ENCODE measurements at regions not wholly inside any gene's neighbourhood (a gene's known extent, or its start where the extent isn't known, plus 50 kb on each side); places are given as distances from the start of the nearest gene placed in this dataset.

DNA sequence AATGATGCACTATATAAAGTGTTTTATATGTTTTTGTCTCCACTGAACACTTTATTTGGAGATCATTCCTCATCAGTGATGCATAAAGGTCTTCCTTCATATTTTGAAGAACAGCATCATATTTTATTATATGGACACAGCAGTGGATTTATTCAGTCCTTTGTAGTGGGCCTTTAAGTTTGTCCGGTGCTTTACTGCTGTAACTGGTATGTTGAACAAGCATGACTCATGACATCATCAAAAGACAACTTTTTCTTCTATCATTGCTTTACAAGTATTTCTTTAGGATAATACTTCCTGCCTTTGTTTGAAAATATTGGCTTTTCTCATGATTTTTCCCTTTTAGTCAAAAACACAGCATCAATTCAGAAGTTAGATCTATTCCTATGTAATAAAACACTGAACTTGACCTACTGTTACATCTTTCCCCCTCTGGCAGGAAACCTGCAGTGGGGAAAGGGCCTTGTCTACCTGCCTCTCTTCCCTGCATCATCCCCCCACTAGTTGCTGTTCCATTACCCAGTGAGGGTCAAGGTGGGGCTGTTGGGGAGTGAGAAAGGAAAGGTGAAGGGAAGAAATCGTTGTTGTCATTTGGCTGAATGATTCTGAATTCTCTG, 241.2 kb downstream of the CYP26B1 start:
- TF ChIP-seq, protein P1, sequence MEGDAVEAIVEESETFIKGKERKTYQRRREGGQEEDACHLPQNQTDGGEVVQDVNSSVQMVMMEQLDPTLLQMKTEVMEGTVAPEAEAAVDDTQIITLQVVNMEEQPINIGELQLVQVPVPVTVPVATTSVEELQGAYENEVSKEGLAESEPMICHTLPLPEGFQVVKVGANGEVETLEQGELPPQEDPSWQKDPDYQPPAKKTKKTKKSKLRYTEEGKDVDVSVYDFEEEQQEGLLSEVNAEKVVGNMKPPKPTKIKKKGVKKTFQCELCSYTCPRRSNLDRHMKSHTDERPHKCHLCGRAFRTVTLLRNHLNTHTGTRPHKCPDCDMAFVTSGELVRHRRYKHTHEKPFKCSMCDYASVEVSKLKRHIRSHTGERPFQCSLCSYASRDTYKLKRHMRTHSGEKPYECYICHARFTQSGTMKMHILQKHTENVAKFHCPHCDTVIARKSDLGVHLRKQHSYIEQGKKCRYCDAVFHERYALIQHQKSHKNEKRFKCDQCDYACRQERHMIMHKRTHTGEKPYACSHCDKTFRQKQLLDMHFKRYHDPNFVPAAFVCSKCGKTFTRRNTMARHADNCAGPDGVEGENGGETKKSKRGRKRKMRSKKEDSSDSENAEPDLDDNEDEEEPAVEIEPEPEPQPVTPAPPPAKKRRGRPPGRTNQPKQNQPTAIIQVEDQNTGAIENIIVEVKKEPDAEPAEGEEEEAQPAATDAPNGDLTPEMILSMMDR (IDR thresholded peaks at IDR 0.05) = no peak

DNA sequence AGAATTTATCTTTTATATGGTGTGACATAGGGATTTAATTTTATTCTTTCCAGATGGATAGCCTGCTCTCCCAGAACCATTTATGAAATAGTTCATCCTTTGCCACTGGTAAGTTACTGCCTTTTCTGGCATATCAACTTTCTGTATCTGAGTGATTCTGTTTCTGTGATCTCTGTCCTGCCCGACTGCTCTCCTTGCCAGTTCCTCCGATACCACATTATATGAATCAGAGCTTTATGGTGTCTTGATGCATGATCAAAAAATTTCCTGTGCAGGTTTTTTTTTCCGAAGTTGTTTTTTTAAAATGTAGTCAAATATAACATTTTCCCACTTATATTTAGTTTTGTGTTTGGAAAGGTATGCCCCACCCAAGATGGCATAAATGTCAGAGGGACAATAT, 242.5 kb downstream of the CYP26B1 start:
- TF ChIP-seq, protein P1 (IDR thresholded peaks at IDR 0.05) = no peak

DNA sequence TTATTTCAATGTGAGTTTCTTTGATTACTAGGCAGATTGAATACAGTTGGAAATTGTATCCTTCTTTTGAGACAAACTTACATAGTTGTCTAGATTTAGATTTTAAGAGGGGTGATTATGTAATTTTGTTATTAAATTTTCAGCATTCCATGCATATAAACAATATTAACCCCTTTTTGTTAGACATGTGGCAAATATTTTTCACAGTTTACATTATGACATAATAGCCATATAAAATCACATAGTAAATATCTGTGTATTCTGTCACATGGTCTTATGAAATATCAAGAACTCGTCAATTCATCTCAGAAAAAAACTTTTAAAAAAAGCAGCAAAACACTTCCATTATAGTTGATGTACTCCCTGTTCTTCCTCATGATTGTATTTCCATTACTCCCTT, 243.8 kb downstream of the CYP26B1 start:
- TF ChIP-seq, protein P1 (IDR thresholded peaks at IDR 0.05) = no peak

DNA sequence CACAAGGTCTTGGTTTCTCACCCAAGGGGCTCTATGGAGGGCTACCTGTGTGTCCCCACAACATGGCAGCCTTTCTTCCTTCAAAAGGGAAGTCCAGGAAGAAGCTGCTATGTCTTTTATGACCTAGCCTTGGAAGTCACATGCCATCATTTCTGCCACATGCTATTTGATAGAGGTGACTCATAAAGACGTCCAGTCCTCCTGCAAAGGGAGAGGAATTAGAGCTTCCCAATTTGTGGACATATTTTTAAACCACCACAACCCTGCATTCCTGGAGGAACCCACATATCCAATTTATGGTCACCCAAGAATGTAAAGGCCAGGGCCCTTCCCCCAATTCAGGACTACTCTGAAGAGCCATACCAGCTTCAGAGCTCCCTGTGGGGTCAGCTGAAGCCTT, 246.2 kb downstream of the CYP26B1 start:
- TF ChIP-seq, protein P1 (IDR thresholded peaks at IDR 0.05) = no peak

DNA sequence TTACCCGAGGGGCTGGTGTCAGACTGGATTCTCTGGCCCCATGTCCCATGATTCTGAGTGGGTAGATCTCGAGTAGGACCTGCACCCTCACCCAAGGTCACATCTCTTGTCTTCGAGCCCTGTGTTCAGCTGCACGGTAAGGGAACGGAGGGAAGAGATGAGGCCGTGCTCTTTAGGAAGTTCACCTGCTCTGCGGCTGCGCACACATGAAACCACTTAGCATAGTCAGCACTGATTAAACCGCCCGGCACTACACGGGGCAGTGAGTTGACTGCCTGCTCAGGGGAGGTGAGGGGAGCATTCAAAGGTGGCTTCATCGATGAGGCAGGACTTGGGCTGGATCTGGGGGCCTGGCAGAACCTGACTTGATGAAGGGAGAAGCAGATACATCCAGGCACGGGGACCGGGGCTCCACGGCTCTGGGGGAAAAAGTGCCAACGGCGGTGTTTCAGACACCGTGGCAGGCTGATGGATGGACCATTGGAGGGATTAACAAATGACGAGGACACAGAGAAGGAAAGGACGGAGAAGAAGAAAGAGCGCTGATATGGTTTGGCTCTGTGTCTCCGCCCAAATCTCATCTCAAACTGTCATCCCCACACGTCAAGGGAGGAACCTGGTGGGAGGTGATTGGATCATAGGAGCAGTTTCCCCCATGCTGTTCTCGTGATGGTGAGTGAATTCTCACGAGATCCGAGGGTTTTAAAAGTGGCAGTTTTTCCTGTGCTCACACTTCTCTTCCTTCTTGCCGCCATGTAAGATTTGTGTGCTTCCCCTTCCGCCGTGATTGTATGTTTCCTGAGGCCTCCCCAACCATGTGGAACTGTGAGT, 248.6 kb downstream of the CYP26B1 start:
- TF ChIP-seq, protein P1 (IDR thresholded peaks at IDR 0.05) = no peak

DNA sequence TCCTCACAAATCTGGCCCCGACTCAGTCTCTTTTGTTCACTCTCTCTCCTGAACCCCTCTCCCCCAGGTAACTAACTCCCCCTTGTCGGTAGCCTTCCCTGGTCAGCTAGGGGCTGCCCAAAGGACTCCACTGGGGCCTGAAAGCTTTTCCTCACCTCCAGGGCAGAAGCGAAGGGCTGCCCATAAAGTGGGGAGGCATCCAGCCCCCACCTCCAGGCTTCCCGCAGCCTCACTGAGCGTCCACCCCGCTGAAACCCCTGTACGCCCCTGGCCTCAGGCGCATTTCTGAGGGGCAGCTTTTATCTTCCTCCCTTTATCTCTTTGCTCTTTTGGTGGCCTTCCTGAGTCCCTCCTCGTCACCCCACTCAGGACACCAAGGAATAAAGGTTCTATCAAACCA, 249.3 kb downstream of the CYP26B1 start:
- TF ChIP-seq, protein P1 (IDR thresholded peaks at IDR 0.05) = no peak

DNA sequence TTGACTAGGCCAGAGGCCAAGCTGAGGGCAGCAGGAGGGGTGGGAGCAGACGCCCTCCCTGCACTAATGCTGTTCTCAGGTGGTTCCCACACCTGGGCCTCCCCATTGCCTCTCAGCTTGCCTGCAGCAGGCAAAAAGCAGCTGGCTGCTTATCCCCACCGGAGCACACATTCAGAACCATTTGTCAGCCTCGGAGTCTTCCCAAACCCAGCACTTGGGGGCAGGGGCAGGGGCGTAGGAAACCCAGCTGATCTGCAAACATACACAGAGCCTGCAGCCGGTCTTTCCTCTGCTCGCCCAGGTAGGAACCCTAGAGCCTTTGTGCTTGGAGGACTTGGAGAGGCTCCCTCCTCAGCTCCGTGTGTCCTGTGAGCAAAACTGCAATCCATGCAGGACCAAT, 249.8 kb downstream of the CYP26B1 start:
- TF ChIP-seq, protein P1 (IDR thresholded peaks at IDR 0.05) = no peak
